Skeletal muscle cell (primary cell): ENCODE measurements at regions not wholly inside any gene's neighbourhood (a gene's known extent, or its start where the extent isn't known, plus 50 kb on each side); places are given as distances from the start of the nearest gene placed in this dataset.

Source experiments
- DNase-seq: peaks from one replicate; pipeline ENCODE4 v3.0.0-alpha.2; 2010; ENCODE audit warnings: low read depth
- H3K4me3 ChIP-seq: 2 replicates; pipeline ENCODE4 v1.5.1; 2011; ENCODE audit warnings: low read depth, mild to moderate bottlenecking, control low read depth, low read length, moderate library complexity

DNA sequence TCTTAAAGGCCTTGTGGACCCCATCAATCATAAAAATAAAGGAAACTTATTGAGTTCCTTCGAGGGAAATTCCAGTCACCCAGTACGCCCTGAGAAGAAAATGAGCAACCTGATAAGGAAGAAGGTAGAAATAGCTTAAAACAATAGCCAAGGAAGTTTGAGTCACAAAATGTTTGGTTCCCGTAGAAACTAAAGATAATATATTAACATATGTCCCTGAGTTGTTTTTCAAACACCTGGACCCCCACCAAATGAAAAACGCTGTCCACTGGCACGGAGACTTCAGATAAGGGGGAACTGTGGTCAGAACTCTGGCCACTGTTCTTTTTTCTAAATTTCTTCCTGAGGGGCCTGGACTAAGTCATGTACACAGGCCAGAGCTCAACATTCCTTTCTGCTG is 669.1 kb downstream of the ADCYAP1 start:
- H3K4me3 ChIP-seq: no peak overlapping the region
- no peak for DNase-seq

DNA sequence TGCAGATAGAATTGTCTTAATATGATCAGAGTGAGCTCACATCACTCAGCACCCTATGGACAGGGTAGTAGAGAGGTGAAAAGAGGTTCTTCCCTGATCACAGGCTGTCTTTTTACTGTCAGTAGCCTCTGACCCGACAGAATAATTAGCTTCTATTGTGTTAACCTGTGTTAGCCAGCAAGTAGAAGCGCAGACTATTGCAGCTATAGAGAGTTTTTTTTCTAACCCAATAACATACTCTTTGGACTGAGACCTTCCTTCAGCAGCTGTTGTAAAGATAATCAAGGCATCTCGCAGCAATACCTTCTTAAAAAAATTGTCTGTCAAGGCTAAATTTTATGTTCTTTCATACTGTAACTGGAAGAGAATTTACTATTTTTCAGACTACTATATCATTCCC is 670.4 kb downstream of the ADCYAP1 start:
- DNase-seq: no peak
- no peak overlapping the region for H3K4me3 ChIP-seq

DNA sequence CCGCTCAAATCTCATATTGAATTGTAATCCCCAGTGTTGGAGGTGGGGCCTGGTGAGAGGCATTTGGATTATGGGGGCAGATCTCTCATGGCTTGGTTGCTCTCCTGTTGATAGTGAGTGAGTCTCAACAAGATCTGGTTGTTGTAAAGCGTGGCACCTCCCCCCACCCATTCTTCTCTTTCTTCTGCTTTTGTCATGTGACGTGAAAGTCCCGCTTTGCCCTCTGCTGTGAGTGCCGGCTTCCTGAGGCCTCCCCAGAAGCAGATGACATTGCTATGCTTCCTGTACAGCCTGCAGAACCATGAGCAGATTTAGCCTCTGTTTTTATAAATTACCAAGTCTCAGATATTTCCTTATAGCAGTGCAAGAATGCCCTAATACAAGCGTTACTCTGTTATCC is 673.8 kb downstream of the ADCYAP1 start:
- DNase-seq: no peak
- no peak overlapping the region for H3K4me3 ChIP-seq

DNA sequence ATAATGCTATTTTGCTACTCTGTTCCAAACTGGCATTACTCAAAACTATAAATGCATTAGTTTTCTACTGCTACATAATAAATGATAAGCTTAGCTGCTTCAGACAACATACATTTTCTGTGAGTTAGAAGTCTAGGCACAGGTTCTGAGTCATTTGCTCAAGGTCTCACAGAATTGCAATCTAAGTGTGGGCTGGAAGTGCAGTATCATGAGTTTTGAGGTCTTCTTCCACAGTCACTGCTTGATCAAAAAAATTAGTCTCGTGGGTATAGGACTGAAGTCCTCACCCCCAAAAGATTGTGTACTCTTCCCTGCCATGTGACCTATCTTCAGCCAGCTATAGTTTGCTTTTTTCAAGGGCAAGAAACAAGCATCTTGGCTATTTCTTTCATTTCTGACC is 676.9 kb downstream of the ADCYAP1 start:
- no peak for DNase-seq
- no peak overlapping the region for H3K4me3 ChIP-seq

DNA sequence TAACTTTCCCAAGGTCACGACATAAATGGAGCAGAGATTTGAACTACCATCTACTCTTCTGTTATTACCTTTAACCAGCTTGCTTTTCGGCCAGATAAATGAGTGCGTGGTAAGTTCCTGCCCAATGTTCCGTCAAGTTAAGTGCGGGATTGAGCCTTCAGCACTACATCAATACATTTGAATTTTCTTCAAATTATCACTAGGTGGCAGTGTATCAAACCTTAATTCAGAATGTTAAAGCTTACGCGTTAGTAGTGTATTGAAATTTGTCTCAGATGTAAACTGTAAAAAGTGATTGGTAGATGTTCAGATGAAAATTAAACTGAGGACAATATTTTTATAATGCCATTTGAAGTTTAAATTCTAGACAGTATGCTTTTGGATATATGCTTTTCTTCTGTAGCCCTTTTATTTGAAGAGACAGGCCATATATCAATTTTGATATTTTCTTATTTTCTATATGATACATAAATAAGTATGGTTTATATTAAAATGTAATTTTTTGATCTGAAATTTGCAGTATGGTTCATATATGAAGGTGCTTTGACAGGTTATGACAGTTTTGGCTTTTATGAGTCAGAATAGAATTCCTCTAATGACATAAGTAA is 681.3 kb downstream of the ADCYAP1 start:
- DNase-seq: peak; percentile 4
- H3K4me3 ChIP-seq: no peak overlapping the region

DNA sequence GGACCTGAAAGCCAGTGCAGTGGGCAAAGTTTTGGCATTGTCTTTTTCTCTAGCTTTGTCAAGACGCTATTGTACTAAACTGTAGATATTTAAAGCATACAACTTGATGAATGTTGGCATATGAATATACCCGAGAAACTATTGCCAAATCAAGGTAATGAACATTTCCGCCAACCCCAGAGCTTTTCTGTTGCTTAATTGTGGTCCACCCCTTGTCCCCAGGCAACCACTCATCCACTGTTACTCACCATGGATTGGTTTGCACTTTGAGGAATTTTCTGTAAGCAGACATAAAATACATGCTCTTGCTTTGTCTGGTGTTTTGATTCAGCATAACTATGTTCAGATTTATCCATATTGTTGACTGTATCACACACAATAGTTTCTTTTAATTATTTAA is 688.4 kb downstream of the ADCYAP1 start:
- no peak for DNase-seq
- H3K4me3 ChIP-seq: no peak overlapping the region

DNA sequence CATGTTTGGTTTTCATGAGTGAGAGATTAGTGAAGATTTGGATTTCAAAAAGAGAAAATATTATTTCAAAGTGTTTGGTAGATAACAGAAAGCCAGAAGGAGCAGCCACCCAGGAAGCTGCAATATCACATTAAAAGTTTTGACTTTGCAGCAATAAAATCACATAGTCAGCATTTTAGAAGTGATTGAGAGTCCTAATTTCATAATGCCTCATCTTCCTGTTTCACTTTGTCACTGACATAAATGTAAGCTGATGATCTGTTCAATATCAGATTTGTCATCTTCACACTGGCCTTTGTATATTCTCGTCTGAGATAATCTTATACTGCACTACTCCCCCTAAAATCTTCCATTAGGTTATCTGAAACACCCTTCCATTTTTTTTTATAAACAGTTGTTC is 690.5 kb downstream of the ADCYAP1 start:
- H3K4me3 ChIP-seq: no peak overlapping the region
- DNase-seq: no peak

DNA sequence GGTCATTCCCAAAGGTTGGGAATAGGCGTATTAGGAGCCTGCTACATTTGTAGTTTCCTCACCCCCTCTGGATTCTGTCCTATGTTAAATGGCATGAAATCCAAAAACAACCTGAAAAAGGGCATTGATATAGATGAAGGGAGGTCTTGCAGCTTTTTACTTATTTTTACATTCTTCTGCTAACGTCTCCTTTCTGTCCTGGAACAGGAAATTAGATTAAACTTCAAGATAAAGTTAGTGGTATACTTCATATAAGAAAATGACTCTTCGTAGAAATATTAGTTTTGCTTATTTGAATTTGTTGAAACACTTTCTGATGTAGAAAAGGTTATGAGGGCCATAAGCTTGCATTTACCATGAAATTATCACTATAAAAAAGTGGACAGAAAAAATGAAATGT is 694.5 kb downstream of the ADCYAP1 start:
- H3K4me3 ChIP-seq: no peak overlapping the region
- no peak for DNase-seq

DNA sequence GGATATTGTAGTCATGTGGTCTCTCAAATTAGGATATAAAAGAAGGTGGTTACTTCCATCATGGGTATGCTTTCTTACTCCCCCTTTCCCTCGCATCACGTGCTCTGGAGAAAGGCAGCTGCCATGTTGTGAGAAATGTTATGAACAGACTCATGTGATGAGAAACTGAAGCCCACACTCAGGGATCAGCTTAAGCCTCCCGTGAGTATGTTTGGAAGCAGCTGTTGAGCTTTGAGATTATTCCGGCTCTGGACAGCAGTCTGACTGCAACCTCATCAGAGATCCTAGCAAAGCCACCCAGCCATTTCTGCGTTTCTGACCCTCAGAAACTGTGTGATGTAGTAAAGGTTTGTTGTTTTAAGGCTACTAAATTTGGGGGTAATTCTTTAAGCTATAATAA is 700.1 kb downstream of the ADCYAP1 start:
- no peak overlapping the region for H3K4me3 ChIP-seq
- no peak for DNase-seq

GRCh38 chr18:1618364-1618763 is 713.7 kb downstream of the ADCYAP1 start:
- no peak overlapping the region for H3K4me3 ChIP-seq
- no peak for DNase-seq

GRCh38 chr18:1619507-1619906 is 714.8 kb downstream of the ADCYAP1 start:
- DNase-seq: no peak
- no peak overlapping the region for H3K4me3 ChIP-seq

GRCh38 chr18:1624612-1625011 is 719.9 kb downstream of the ADCYAP1 start:
- no peak for DNase-seq
- no peak overlapping the region for H3K4me3 ChIP-seq

DNA sequence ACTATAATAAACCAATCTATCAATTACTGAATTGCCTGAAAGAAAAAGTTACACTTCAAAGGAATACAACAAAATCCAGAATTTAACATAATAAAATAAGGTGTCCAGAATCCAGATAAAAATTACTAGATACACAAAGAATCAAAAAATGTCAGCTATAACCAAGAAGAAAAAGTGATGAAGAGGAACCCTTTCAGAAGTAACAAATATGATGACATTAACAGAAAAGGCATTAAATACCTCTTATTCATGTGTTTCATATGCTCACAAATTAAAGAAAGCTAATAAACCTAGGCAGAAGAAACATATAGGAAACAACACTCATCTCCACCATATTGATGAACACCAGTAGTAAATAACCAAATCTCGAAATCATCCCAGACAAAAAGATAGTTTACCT is 722.8 kb downstream of the ADCYAP1 start:
- H3K4me3 ChIP-seq: no peak overlapping the region
- no peak for DNase-seq

- DNase-seq: no peak
- H3K4me3 ChIP-seq: no peak overlapping the region
Observed at GRCh38 chr18:1648712-1649111, 744.0 kb downstream of the ADCYAP1 start.

- no peak overlapping the region for H3K4me3 ChIP-seq
- no peak for DNase-seq
Observed at GRCh38 chr18:1652018-1652417, 747.3 kb downstream of the ADCYAP1 start.

DNA sequence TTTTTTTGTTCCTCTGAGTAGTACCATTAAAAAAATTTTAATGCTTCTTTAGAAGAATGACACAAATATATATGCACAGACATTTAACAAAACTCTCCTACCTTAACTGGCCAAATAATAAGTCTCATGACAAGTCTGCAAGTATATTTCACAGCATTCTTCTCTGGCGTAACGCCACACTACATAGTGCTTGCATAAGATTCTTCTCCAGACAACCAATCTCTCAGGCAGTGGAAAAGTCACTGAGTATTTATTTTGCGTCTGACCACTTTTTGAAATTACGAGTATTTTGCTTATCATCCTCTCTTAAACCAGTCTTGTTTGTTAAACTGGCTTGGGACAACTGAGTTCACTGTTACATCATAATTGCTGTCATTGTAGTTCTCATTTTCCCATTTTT is 749.2 kb downstream of the ADCYAP1 start:
- no peak for DNase-seq
- H3K4me3 ChIP-seq: no peak overlapping the region

- no peak for DNase-seq
- no peak overlapping the region for H3K4me3 ChIP-seq
Observed at GRCh38 chr18:1657876-1658275, 753.2 kb downstream of the ADCYAP1 start.

GRCh38 chr18:1658908-1659566 is 754.4 kb downstream of the ADCYAP1 start:
- H3K4me3 ChIP-seq: no peak overlapping the region
- no peak for DNase-seq

DNA sequence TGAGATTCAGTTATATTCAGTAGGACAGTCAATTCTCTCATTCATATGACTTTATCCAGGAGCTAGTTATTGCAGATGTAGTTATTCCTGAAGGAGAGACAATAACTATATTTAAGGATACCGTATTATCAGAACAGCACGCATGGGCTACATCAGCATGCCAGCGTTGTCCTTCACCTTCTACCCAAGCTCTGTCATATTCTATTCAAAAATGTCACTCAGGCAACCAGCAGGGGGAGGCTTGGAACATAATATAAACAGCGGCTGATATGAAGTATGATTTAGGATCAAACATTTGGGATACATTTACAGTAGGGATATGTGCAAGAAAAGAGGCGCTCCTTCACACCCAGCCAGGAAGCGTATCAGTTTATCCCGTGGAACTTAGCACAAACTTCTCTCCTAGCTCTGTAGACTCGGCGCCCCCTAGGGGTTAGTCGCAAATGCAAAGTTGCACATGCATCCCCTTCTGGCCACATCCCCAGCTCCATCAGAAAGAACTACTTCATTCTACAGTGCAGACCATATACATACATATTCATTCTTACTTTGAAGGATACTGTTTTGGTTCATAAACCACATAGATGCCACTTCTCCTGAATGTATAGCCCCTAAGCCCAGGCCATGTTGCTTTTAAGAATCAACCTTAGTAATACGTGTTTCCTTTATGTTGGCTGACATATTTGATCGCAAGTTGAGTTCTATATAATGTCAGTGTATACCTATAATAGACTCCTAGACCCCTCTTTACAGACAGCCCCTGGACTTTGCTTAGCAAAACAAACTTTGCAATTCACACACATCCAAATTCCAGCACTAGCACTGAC is 759.4 kb downstream of the ADCYAP1 start:
- no peak for DNase-seq

DNA sequence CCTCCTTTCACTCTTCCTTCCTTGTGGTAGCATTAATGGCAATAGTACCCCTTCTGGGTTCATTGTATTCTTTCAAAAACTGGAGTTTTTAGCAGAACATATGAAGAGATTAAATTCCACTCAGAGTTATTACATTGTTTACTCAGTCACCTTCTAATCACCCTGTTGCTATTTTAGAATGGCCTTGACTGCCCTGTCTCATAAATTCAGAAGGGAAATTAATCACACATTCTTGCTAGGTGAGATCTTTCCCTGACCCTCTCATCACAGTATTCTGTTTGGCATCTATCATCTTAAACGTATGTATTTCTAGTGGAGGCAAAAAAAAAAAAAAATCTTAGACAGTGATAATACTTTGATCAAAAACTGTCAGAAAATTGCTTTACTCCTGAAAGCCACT is 760.4 kb downstream of the ADCYAP1 start:
- no peak for DNase-seq
- no peak overlapping the region for H3K4me3 ChIP-seq

More for the DNA sequence above, 759.4 kb downstream of the ADCYAP1 start:
- no peak overlapping the region for H3K4me3 ChIP-seq

DNA sequence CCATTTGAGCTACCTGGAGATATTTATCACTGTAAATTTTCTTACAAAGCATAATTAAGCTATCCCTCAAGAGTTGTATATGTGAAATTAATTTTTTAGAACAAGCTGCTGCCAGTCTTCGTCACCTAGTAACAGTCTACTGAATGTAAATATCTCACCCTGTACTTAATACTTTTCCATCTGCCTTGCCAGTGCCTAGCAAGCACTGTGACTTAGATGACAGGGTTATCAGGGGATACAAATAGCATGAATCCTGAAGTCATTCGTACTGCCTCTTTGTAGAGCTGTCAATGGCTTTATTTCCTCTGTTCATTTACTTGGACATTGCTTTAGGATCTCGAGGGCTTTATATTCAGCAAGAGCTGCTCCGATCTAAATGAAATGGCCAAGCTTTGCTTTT is 763.6 kb downstream of the ADCYAP1 start:
- no peak overlapping the region for H3K4me3 ChIP-seq
- DNase-seq: no peak
